PC-9 (cell line): ENCODE measurements at regions not wholly inside any gene's neighbourhood (a gene's known extent, or its start where the extent isn't known, plus 50 kb on each side); places are given as distances from the start of the nearest gene placed in this dataset.

ENCODE experiments used
- BruUV-seq: library from RNA; stranded (reverse); fragments of 400-500 nt; replicated peaks from 2 replicates; lab custom pipeline; 2021; lab: Mats Ljungman, UMichigan
- CTCF ChIA-PET: fragments of 300-600 bp; sonication (Branson Sonifier 250); formaldehyde crosslinking; loops from one replicate; lab custom pipeline; 2022; ENCODE audit warnings: antibody characterized with exemption; lab: Charles Lee
- POLR2A ChIA-PET: fragments of 300-600 bp; sonication (Branson Sonifier 250); formaldehyde crosslinking; loops from one replicate; lab custom pipeline; 2022; ENCODE audit warnings: antibody characterized with exemption; ENCODE audit not compliant: unreplicated experiment; lab: Charles Lee
- DNase-seq, 2 experiments: peaks; one replicate each; pipeline versions ENCODE4 v3.0.0 to v3.0.0-alpha.2; 2015 to 2022; ENCODE audit warnings: mixed read lengths in 1 of 2
- H2AFZ ChIP-seq: fragments of 200-600 bp; sonication (generic); 2 replicates; pipeline ENCODE4 v1.8.1; 2017; ENCODE audit warnings: antibody characterized with exemption
- H3F3A ChIP-seq: fragments of 200-600 bp; sonication (generic); 2 replicates; pipeline ENCODE4 v1.8.1; 2017; ENCODE audit warnings: antibody characterized with exemption, mild to moderate bottlenecking, low read depth; ENCODE audit not compliant: insufficient read depth
- H3K27ac ChIP-seq: fragments of 200-600 bp; sonication (generic); 2 replicates; pipeline ENCODE4 v1.6.1; 2016; ENCODE audit warnings: mixed run types
- H3K27me3 ChIP-seq: fragments of 200-600 bp; sonication (generic); 2 replicates; pipeline ENCODE4 v1.6.1; 2016; ENCODE audit warnings: low read depth, mixed run types; ENCODE audit not compliant: insufficient read depth
- H3K36me3 ChIP-seq: fragments of 200-600 bp; sonication (generic); 2 replicates; pipeline ENCODE4 v1.6.1; 2016; ENCODE audit warnings: low read depth, mixed run types
- H3K4me1 ChIP-seq: fragments of 200-600 bp; sonication (generic); replicated peaks from 2 replicates; pipeline ENCODE4 v1.6.1; 2016; ENCODE audit warnings: mixed run types; ENCODE audit not compliant: insufficient read depth
- H3K4me2 ChIP-seq: fragments of 200-600 bp; sonication (generic); 2 replicates; pipeline ENCODE4 v1.6.1; 2017; ENCODE audit warnings: mixed run types
- H3K4me3 ChIP-seq: fragments of 200-600 bp; sonication (generic); 2 replicates; pipeline ENCODE4 v1.6.1; 2016; ENCODE audit warnings: mixed run types
- H3K79me2 ChIP-seq: fragments of 200-600 bp; sonication (generic); 2 replicates; pipeline ENCODE4 v1.6.1; 2017; ENCODE audit warnings: low read depth, mixed run types
- H3K9me2 ChIP-seq: fragments of 200-600 bp; sonication (generic); 2 replicates; pipeline ENCODE4 v1.8.1; 2017; ENCODE audit warnings: mild to moderate bottlenecking; ENCODE audit not compliant: insufficient read depth
- H3K9me3 ChIP-seq: fragments of 200-600 bp; sonication (generic); 2 replicates; pipeline ENCODE4 v1.8.1; 2016; ENCODE audit warnings: low read depth; ENCODE audit not compliant: insufficient read depth
- H4K20me1 ChIP-seq: fragments of 200-600 bp; sonication (generic); 2 replicates; pipeline ENCODE4 v1.8.1; 2017; ENCODE audit not compliant: insufficient read depth
- EZH2 ChIP-seq: fragments of 200-600 bp; sonication (generic); IDR thresholded peaks from 2 replicates; pipeline ENCODE4 v1.8.0; 2017; ENCODE audit warnings: antibody characterized with exemption, low read depth
- intact Hi-C: fragments of 100-400 bp; cut with micrococcal nuclease; formaldehyde crosslinking; loops from one replicate; pipeline ENCODE4 v1.10.0; 2022; ENCODE audit not compliant: unreplicated experiment
- TF ChIP-seq, protein P1 (sequence below): fragments of 200-600 bp; sonication (generic); conservative IDR thresholded peaks from 2 replicates; pipeline ENCODE4 v1.6.1; 2017; ENCODE audit warnings: mixed run types, antibody characterized with exemption, mild to moderate bottlenecking, moderate library complexity

DNA sequence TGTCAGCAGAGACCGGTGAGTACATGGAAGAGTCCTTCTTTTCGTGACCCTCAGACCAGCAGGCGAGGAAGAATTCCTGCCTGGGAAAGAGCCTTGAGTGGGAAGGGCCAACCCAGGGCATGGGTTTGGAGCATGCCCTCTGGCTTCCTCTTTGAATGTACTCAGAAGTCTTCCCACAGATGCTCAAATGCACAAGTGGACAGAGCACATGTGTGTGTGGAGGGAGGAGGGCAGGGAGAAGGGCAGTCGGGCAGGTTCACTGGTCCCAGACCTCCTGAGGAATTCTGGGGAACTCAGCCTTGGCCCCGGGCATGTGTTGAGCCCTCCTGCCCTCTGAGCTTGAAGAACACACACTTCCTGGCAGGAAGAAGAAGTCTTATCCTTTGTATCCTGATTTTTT, 63.2 kb upstream of the HELT start:
- DNase-seq = no peak
- no peak overlapping the region for H2AFZ ChIP-seq
- H3F3A ChIP-seq = no peaks in the 10 kb centered on the region
- no TSS peak for BruUV-seq
- TF ChIP-seq EZH2 = no peak
- TF ChIP-seq, protein P1, sequence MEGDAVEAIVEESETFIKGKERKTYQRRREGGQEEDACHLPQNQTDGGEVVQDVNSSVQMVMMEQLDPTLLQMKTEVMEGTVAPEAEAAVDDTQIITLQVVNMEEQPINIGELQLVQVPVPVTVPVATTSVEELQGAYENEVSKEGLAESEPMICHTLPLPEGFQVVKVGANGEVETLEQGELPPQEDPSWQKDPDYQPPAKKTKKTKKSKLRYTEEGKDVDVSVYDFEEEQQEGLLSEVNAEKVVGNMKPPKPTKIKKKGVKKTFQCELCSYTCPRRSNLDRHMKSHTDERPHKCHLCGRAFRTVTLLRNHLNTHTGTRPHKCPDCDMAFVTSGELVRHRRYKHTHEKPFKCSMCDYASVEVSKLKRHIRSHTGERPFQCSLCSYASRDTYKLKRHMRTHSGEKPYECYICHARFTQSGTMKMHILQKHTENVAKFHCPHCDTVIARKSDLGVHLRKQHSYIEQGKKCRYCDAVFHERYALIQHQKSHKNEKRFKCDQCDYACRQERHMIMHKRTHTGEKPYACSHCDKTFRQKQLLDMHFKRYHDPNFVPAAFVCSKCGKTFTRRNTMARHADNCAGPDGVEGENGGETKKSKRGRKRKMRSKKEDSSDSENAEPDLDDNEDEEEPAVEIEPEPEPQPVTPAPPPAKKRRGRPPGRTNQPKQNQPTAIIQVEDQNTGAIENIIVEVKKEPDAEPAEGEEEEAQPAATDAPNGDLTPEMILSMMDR = no peak
- H4K20me1 ChIP-seq = no peaks in the 10 kb centered on the region
- H3K36me3 ChIP-seq = no peaks in the 10 kb centered on the region
- H3K4me3 ChIP-seq = no peak overlapping the region
- no peaks in the 10 kb centered on the region for H3K9me3 ChIP-seq
- CTCF ChIA-PET = no interaction called here
- POLR2A ChIA-PET = no interaction called here
- H3K27ac ChIP-seq = no peak overlapping the region
- no peaks in the 10 kb centered on the region for H3K9me2 ChIP-seq
- no peaks in the 10 kb centered on the region for H3K4me1 ChIP-seq
- no peak overlapping the region for H3K4me2 ChIP-seq
- no peaks in the 10 kb centered on the region for H3K79me2 ChIP-seq
- intact Hi-C loops = no loop called here
- no peaks in the 10 kb centered on the region for H3K27me3 ChIP-seq

DNA sequence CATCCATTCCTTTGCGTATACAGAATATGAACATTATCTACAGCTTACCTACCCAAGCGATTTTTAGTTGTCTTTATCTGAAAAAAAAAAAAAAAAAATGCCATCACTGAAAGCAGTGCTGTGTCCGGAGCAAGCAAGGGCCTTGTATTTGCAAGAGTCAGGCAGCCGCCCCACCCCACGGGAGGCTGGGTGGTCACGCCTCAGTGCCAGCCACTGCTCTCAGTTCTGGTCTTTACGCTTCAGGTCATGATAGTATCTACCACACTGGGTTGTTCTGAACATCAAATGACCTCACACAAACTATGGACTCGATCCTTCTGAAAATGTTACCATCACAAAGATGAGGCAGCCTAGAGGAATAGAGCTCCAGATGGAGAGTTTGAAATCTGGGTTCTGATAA, 62.7 kb upstream of the HELT start:
- ChIA-PET CTCF (no interaction called here), POLR2A (no interaction called here)
- no peak for DNase-seq
- Histone ChIP-seq H3K4me3 (no peak overlapping the region), H3K27ac (no peak overlapping the region), H3K79me2 (no peaks in the 10 kb centered on the region), H3K27me3 (no peaks in the 10 kb centered on the region), H3K4me1 (no peaks in the 10 kb centered on the region), H4K20me1 (no peaks in the 10 kb centered on the region), H3F3A (no peaks in the 10 kb centered on the region), H3K9me2 (no peaks in the 10 kb centered on the region), H3K4me2 (no peak overlapping the region), H3K36me3 (no peaks in the 10 kb centered on the region), H2AFZ (no peak overlapping the region), H3K9me3 (no peaks in the 10 kb centered on the region)
- intact Hi-C loops = no loop called here
- BruUV-seq = no TSS peak
- TF ChIP-seq, protein P1 = no peak
- TF ChIP-seq EZH2 = no peak

DNA sequence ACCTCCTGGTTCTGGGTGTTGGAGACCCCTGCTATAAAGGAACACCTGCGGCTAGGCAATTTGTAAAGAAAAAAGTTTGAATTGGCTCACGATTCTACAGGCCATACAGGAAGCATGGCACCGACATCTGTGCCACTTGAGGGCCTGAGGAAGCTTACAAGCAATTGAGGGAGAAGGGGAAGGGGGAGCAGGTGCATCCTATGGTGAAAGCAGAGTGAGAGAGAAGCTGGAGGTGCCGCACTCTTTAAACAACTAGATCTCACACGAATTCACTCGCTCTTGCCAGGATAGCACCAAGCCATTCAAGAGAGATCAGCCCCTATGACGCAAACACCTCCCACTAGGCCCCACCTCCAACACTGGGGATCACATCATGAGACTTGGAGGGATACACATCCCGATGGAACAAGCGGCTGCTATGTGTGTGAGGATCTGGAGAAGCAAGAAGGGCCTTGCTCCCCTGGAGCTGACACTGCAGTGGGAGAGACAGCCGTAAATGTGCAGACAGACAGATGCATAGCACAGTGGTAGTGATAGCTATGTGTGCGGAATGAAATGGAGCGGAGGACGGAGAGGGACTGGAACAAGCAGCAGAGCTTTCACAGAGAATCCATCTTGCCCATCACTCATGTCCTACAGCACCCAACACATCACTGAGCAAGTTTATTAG, 60.7 kb upstream of the HELT start:
- H3K36me3 ChIP-seq = no peaks in the 10 kb centered on the region
- DNase-seq = no peak
- H3K4me1 ChIP-seq = no peaks in the 10 kb centered on the region
- H3K4me3 ChIP-seq = no peak overlapping the region
- intact Hi-C loops = no loop called here
- no peak overlapping the region for H3K27ac ChIP-seq
- POLR2A ChIA-PET = no interaction called here
- no peak overlapping the region for H3K4me2 ChIP-seq
- H3K79me2 ChIP-seq = no peaks in the 10 kb centered on the region
- TF ChIP-seq, protein P1 = no peak
- no peaks in the 10 kb centered on the region for H3F3A ChIP-seq
- H4K20me1 ChIP-seq = no peaks in the 10 kb centered on the region
- no peaks in the 10 kb centered on the region for H3K9me2 ChIP-seq
- no peaks in the 10 kb centered on the region for H3K27me3 ChIP-seq
- no TSS peak for BruUV-seq
- H3K9me3 ChIP-seq = no peaks in the 10 kb centered on the region
- H2AFZ ChIP-seq = no peak overlapping the region
- CTCF ChIA-PET = no interaction called here
